ENCODE measurements at regions not wholly inside any gene's neighbourhood (a gene's known extent, or its start where the extent isn't known, plus 50 kb on each side); places are given as distances from the start of the nearest gene placed in this dataset.

GRCh38 chr10:10901906-10902305 lies 115.8 kb upstream of the CELF2 start:
- no peak for DNase-seq (ENCODE audit: low read depth)

DNA sequence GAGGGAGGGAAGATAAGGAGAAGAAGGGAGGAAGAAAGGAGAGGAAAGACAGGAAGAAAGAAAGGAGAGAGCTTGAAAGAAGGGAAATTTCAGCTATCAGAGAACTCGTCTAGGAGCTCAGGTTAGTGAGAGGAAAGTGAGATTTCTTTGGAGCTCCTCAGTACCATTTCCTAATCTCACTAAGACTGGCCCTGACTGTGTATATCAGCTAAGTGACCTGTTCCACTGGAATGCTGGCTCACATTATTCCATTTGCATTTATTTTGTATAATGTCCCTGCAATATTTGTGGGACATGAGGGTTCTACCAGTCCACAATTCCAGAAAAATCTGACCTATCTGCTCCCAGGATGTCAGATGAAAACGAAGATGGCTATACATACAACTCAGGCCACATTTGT lies 114.7 kb upstream of the CELF2 start:
- DNase-seq (ENCODE audit: low read depth): no peak

DNA sequence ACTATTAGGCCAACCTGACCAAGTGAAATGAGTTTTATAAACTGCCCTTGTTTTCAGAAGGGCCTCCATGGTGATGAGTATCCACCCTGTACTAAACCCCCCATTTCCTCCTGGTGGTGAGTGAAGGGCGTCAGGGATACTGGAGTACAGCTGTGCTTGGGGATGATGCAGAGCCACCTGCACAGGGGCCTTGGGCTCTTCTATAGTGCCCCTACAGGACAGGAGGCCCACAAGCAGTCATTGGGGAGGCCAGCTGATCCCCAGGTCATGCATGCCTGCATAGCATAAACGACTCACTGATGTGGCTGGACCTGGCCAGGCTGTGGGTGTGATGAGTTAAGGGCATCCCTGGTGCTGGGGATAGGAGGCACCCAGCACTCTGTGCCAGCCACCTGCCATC lies 114.1 kb upstream of the CELF2 start:
- no peak for DNase-seq (ENCODE audit: low read depth)

- no peak for DNase-seq (ENCODE audit: low read depth)
These were observed 107.0 kb upstream of the CELF2 start for GRCh38 chr10:10910634-10911033.

- no peak for DNase-seq (ENCODE audit: low read depth)
These were observed 106.6 kb upstream of the CELF2 start for GRCh38 chr10:10911035-10911434.

GRCh38 chr10:10911471-10911921 lies 106.2 kb upstream of the CELF2 start:
- DNase-seq (ENCODE audit: low read depth): peak; percentile 93

GRCh38 chr10:10914144-10914543 lies 103.5 kb upstream of the CELF2 start:
- DNase-seq (ENCODE audit: low read depth): peak; percentile 53

DNA sequence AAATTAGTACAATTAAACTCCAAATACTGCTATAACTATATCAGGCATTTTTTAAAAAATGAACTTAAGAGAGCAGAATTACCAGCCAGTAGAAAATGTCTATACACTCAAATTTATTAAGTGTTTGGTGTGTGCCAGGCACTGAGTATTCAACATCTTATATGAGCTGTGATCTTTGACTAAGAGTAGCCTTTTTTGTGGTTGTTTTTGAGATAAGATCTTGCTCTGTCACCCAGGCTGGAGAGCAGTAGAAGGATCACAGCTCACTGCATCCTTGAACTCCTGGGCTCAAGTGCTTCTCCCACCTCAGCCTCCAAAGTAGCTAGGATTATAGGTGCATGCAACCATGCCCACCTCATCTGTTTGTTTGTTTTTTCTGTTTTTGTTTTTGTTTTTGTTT lies 102.5 kb upstream of the CELF2 start:
- peak; percentile 25 for DNase-seq (ENCODE audit: low read depth)

GRCh38 chr10:10917031-10917430 lies 100.6 kb upstream of the CELF2 start:
- no peak for DNase-seq (ENCODE audit: low read depth)

DNA sequence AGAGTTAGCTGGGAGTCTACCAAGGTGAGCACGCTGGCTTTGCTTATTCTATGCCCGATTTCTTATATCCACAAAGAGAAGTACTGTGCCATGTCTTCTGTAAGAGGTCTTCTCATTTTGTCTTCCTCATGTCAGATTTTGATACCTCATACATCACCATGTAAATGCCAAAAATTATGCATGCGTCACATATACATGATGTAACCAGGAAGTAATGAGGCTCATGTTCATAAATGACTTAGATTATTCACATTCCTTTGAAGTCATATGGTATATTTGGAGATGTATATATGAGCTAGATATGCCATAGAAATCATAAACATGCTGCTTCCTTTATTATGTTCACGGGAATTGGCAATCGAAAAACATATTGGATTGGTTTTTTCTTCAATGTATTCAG lies 97.7 kb upstream of the CELF2 start:
- no peak for DNase-seq (ENCODE audit: low read depth)

- no peak for DNase-seq (ENCODE audit: low read depth)
These were observed 95.7 kb upstream of the CELF2 start for GRCh38 chr10:10921826-10922461.

- no peak for DNase-seq (ENCODE audit: low read depth)
These were observed 94.5 kb upstream of the CELF2 start for GRCh38 chr10:10923029-10923651.

GRCh38 chr10:10925667-10926066 lies 92.0 kb upstream of the CELF2 start:
- DNase-seq (ENCODE audit: low read depth): no peak

- no peak for DNase-seq (ENCODE audit: low read depth)
These were observed 90.1 kb upstream of the CELF2 start for GRCh38 chr10:10927608-10928007.

DNA sequence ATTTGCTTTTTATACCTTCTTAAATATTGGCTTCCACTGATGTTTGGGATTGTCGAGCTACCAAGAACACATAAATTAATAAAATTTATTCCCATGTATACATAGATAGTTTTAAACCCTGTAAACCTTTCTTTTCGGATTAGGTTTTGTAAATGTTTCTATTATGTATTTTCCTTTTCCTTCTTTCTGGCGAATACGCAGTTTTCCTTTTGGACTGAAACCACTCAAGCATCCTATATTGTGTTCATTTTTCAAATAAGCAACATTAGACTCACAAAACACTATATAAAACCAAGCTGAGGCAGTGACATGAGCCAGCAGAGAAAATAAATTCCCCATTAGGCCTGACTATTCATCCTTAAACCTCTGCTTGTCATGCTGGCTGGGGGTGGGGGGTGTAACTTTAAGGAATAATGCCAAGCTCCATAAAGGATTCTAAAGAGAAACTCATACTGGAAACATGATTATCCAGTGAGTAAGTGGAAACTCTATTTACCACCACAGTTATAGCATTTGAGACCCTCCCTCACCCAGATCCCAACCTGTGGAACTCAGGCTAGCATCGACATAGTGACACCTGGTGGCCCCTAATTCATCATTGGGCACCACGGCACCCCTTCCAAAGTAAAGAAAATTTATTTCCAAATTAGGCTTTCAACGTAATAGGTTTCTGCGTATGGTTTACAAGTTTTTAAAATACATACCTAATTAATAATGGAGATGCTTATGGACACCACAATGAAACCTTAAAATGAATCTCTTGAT lies 86.5 kb upstream of the CELF2 start:
- DNase-seq (ENCODE audit: low read depth): no peak

DNA sequence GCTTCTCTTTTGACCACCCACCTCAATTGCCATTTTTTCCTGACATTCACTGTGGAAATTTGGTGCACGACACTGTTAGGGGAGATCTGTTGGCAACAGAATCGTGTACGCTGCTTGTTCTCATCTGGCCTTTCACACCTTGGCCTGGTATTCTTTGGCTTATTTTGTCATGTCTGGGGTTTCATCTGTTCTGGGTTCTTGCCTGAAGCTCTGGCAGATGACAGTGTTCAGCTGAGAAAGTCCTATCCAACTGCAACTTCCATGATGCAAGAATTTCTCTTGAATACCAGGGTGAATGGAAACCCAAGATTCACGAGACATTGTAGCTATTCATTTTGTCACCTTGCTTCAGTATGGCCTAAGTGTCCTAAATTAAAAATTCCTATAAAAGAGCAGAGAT lies 82.6 kb upstream of the CELF2 start:
- no peak for DNase-seq (ENCODE audit: low read depth)

DNA sequence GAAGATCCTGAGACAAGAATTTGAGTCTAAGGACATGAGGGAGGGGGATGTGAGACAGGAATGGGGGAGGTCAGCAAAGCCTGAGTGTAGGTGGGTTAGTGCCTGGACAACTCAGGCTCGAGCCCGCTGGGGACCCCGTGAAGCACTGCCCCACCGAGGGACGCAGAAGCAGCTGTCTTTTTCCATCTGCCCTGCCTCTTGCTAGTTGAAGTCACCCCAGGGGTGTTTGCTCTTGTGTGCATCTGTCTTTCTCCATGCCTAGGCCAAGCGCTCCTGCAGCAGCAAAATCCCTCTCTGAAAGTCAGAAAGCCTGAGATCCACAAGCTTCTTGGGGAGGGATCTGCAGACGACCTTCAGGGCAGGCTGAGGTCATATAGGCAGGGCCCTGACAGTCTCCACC lies 79.0 kb upstream of the CELF2 start:
- no peak for DNase-seq (ENCODE audit: low read depth)

GRCh38 chr10:10941127-10941730 lies 76.4 kb upstream of the CELF2 start:
- DNase-seq (ENCODE audit: low read depth): no peak

DNA sequence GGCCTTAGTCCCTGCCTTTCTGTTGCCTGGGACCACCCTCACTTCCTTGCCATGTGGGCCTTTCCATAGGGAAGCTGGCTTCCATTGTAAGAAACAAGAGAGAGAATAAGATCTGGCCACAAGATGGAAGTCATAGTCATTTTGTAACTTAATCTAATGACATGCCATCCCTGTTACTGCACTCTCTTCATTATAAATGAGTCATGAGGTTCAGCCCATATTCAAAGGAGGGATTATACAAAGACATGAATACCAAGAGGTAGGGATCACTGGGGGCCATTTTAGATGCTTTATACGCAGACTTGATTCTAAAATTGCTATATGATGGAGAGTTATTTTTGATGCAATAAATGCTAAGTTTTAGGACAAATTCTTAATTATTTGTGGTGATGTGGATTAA lies 75.2 kb upstream of the CELF2 start:
- peak; percentile 3 for DNase-seq (ENCODE audit: low read depth)

- DNase-seq (ENCODE audit: low read depth): no peak
These were observed 71.6 kb upstream of the CELF2 start for GRCh38 chr10:10946081-10946480.

DNA sequence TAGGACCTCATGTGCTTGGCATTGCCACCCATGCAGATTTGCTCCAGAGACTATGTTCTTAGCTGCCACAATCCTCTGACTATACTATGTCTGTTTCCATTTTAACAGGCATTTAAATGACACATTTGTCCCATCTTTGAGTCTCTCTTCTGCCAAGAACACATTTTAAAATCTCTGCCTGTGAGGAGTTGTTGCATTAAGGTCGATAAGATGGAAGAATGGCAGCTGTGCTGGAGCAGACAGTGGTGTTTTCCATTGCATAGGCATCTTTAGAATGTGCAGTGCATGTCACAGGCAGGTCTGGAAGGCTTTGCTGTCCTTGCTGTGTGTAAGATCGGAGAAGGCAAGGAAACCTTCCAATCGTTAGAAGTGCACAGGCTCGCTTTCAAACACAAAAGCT lies 70.9 kb upstream of the CELF2 start:
- no peak for DNase-seq (ENCODE audit: low read depth)

GRCh38 chr10:10951675-10952074 lies 66.0 kb upstream of the CELF2 start:
- DNase-seq (ENCODE audit: low read depth): no peak

GRCh38 chr10:10952800-10953199 lies 64.9 kb upstream of the CELF2 start:
- no peak for DNase-seq (ENCODE audit: low read depth)
